ENCODE measurements at regions not wholly inside any gene's neighbourhood (a gene's known extent, or its start where the extent isn't known, plus 50 kb on each side); places are given as distances from the start of the nearest gene placed in this dataset.
"Not testable (repeated sequence)": the region's sequence is repeated elsewhere in the genome, so short reads cannot be mapped to it uniquely, and the experiment has no call there.

- Histone ChIP-seq H3K4me1 (no peaks in the 10 kb centered on the region), H3K36me3 (no peaks in the 10 kb centered on the region), H3K4me3 (no peak overlapping the region), H3K27me3 (no peaks in the 10 kb centered on the region), H3K27ac (no peak overlapping the region), H3K9me3 (no peaks in the 10 kb centered on the region)
- DNase-seq (ENCODE audit: low spot score): no peak
- no peak for TF ChIP-seq CTCF (IDR thresholded peaks at IDR 0.05)
Observed at GRCh38 chr6:5843078-5843477, 163.6 kb downstream of the NRN1 start.

DNA sequence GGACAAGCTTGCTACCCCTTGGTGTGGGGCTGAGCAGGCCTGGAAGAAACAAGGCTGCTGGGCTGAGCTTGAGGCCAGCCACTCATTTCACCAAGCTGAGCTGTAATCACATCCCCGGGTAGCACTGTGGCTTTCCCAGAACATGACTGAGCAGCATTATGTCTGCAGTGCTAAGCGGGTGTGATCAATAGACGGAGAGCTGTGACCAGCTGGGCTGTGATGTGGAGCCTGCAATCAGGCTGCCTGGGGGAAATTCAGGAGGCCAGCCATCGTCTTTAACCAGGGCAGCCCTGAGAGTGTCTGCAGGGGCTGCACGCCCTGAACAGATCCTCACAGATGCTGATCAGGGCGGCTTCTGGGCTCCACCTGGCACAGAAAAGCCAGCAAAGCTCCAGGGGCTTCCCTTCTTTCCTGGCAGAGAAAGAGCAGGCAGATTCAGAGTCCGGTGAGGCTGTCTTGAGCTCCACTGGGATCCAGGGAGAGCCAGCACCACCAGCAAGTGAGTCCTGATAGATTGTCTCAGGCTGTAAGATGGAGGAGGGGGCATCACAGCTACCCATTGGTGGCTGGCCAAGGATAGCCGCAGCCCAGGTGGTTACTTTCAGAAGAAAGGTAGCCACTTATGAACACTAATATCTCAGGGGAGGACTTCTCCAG lies 165.9 kb downstream of the NRN1 start:
- no peak overlapping the region for H3K4me3 ChIP-seq
- no peak for TF ChIP-seq CTCF (IDR thresholded peaks at IDR 0.05)
- H3K27ac ChIP-seq: no peak overlapping the region

GRCh38 chr6:5838656-5839396 lies 167.9 kb downstream of the NRN1 start:
- Histone ChIP-seq H3K27me3 (no peaks in the 10 kb centered on the region), H3K9me3 (no peaks in the 10 kb centered on the region), H3K4me1 (no peaks in the 10 kb centered on the region), H3K4me3 (no peak overlapping the region), H3K36me3 (no peaks in the 10 kb centered on the region), H3K27ac (no peak overlapping the region)
- no peak for DNase-seq (ENCODE audit: low spot score)
- TF ChIP-seq CTCF (IDR thresholded peaks at IDR 0.05): no peak

More for the DNA sequence above, 165.9 kb downstream of the NRN1 start:
- Histone ChIP-seq H3K36me3 (no peaks in the 10 kb centered on the region), H3K4me1 (no peaks in the 10 kb centered on the region), H3K9me3 (no peaks in the 10 kb centered on the region), H3K27me3 (no peaks in the 10 kb centered on the region)
- DNase-seq (ENCODE audit: low spot score): no peak

DNA sequence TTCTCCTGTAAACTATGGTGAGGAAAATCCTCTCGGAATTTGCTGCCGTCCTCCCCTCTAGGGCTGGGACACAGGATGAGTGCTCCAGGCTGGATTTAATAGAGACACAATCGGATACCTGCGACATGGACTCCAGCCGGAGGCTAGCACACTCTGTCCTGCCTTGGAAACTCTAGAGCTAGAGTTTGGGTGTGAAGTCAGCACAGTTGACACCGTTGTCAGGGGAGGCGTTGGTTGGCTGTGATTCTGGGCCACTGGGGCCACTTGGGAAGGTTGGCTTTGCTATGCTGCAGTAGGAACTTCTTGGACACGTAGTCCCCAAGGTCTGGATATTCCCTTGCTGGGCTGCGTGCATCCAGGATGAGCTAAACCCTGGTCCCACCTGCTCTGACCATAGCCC lies 169.4 kb downstream of the NRN1 start:
- Histone ChIP-seq H3K4me1 (no peaks in the 10 kb centered on the region), H3K27ac (no peak overlapping the region), H3K4me3 (no peak overlapping the region), H3K9me3 (no peaks in the 10 kb centered on the region), H3K36me3 (no peaks in the 10 kb centered on the region), H3K27me3 (no peaks in the 10 kb centered on the region)
- TF ChIP-seq CTCF (IDR thresholded peaks at IDR 0.05): no peak
- no peak for DNase-seq (ENCODE audit: low spot score)

DNA sequence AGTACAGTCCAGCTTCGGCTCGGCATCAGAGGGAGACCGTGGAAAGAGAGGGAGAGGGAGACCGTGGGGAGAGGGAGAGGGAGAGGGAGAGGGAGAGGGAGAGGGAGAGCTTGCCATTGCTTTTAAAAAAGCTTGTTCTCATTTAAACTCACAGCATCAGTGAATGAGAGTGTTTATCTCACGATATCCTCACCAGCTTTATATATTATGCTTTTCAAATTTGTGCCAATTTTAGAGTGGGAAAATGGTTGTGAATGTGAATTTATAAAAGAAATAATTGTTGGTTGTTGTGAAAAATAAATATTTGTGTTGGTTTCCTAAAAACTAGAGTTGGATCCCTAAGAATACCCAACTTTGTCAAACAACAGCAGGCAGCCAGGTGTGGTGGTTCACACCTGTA lies 170.1 kb downstream of the NRN1 start:
- not testable (repeated sequence) for DNase-seq (ENCODE audit: low spot score); H3K27me3 ChIP-seq; H3K9me3 ChIP-seq; H3K4me3 ChIP-seq; H3K4me1 ChIP-seq; H3K36me3 ChIP-seq; H3K27ac ChIP-seq

DNA sequence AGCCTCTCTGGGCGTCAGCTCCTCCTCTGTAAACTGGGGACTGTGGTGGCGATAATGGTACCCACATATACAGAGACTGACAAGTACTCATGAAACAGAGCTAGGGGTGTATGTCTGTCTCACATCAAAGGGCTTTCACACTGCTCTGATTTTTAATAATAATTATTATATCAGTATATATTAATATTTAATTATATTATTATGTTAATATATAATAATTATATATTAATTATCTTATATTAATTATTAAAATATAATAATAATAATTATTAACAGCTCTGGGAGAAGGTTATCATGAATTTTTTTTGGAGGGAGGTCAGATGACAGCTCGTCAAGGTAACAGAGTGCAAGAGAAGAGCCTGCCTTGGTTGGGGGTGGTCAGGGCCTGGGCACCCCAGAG lies 173.6 kb downstream of the NRN1 start:
- Histone ChIP-seq H3K4me3 (no peak overlapping the region), H3K4me1 (peaks cover 0 to 5% of the 10 kb centered on the region in 2 donors), H3K36me3 (no peaks in the 10 kb centered on the region), H3K9me3 (no peaks in the 10 kb centered on the region), H3K27me3 (no peaks in the 10 kb centered on the region), H3K27ac (no peak overlapping the region)
- DNase-seq (ENCODE audit: low spot score): no peak
- TF ChIP-seq CTCF (IDR thresholded peaks at IDR 0.05): no peak
